Uterus (tissue), 3 donors: ENCODE measurements at regions not wholly inside any gene's neighbourhood (a gene's known extent, or its start where the extent isn't known, plus 50 kb on each side); places are given as distances from the start of the nearest gene placed in this dataset.

Source experiments
- DNase-seq, 2 donors: peaks; one replicate each; pipeline ENCODE4 v3.0.0-alpha.2; 2019 to 2020
- H3K27ac ChIP-seq, 2 donors: fragments of 200-600 bp; sonication (generic); 1 replicate in 1 of 2; 2 replicates in 1 of 2; pipeline ENCODE4 v1.5.1; 2016 to 2018
- H3K27me3 ChIP-seq, 2 donors: fragments of 200-600 bp; sonication (generic); one replicate each; pipeline ENCODE4 v1.5.1; 2018 to 2019; ENCODE audit warnings: control low read depth in 1 of 2
- H3K36me3 ChIP-seq, 2 donors: fragments of 200-600 bp; sonication (generic); one replicate each; pipeline ENCODE4 v1.5.1; 2019; ENCODE audit warnings: control low read depth in 1 of 2
- H3K4me1 ChIP-seq, 2 donors: fragments of 200-600 bp; sonication (generic); one replicate each; pipeline ENCODE4 v1.5.1; 2018 to 2019; ENCODE audit warnings: control low read depth in 1 of 2
- H3K4me3 ChIP-seq, 2 donors: fragments of 200-600 bp; sonication (generic); 1 replicate in 1 of 2; 2 replicates in 1 of 2; pipeline ENCODE4 v1.5.1; 2018 to 2019; ENCODE audit warnings: mild to moderate bottlenecking in 1 of 2
- H3K9me3 ChIP-seq, 2 donors: fragments of 200-600 bp; sonication (generic); one replicate each; pipeline ENCODE4 v1.5.1; 2019; ENCODE audit warnings: control low read depth in 1 of 2
- POLR2A ChIP-seq, 2 donors: fragments of 450-650 bp; IDR thresholded peaks; one replicate each; pipeline ENCODE4 v1.6.1; 2016; ENCODE audit warnings: antibody characterized with exemption in 2 of 2, mild to moderate bottlenecking in 1 of 2, moderate library complexity in 1 of 2
- intact Hi-C: fragments of 100-400 bp; cut with DNase I; formaldehyde crosslinking; loops from one replicate; pipeline ENCODE4 v1.15.1; 2023; ENCODE audit warnings: low total_unique reads
- TF ChIP-seq, protein P1 (sequence below), 4 experiments: fragments of 200-600 bp in 2 of 4; fragments of 450-650 bp in 2 of 4; sonication (generic) in 2 of 4; IDR thresholded peaks; one replicate each; pipeline ENCODE4 v1.5.1; 2016 to 2019; ENCODE audit warnings: antibody characterized with exemption in 4 of 4, mild to moderate bottlenecking in 2 of 4, moderate library complexity in 1 of 4
- donor health status: DM: yes; HTN: yes; CAD: no.

DNA sequence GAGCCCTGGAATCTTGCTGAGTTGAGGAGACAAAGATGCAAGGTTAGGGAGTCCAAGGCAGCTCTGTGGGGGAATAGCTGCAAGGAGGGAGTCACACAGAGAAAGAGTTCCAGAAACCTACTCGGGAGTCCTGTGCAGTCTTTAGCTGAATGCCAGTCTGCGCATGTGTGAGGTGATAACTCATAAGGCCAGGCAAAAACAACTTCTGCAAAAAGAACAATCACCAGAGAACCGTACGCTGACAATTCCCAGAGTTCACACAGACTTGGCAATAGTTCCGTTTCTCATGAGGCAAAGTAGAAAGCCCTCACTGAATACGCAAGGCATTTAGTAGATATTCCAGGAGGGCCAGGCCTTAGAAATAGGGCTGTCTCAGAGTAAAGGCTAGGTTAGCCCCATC, 135.2 kb upstream of the TAB2 start:
- no peak for TF ChIP-seq POLR2A (IDR thresholded peaks at IDR 0.05)
- TF ChIP-seq, protein P1, sequence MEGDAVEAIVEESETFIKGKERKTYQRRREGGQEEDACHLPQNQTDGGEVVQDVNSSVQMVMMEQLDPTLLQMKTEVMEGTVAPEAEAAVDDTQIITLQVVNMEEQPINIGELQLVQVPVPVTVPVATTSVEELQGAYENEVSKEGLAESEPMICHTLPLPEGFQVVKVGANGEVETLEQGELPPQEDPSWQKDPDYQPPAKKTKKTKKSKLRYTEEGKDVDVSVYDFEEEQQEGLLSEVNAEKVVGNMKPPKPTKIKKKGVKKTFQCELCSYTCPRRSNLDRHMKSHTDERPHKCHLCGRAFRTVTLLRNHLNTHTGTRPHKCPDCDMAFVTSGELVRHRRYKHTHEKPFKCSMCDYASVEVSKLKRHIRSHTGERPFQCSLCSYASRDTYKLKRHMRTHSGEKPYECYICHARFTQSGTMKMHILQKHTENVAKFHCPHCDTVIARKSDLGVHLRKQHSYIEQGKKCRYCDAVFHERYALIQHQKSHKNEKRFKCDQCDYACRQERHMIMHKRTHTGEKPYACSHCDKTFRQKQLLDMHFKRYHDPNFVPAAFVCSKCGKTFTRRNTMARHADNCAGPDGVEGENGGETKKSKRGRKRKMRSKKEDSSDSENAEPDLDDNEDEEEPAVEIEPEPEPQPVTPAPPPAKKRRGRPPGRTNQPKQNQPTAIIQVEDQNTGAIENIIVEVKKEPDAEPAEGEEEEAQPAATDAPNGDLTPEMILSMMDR (IDR thresholded peaks at IDR 0.05), result no peak
- Histone ChIP-seq H3K9me3 (no peaks in the 10 kb centered on the region), H3K4me1 (no peaks in the 10 kb centered on the region), H3K36me3 (no peaks in the 10 kb centered on the region), H3K27me3 (no peaks in the 10 kb centered on the region), H3K27ac (peak overlapping the region; percentile 21 to 33), H3K4me3 (no peak overlapping the region)
- peak; percentile 25 to 66 for DNase-seq
- intact Hi-C loops, result no loop called here

- Histone ChIP-seq H3K36me3 (no peaks in the 10 kb centered on the region), H3K4me3 (no peak overlapping the region), H3K4me1 (no peaks in the 10 kb centered on the region), H3K9me3 (no peaks in the 10 kb centered on the region), H3K27ac (no peak overlapping the region), H3K27me3 (no peaks in the 10 kb centered on the region)
- no peak for DNase-seq
- no peak for TF ChIP-seq POLR2A (IDR thresholded peaks at IDR 0.05)
- TF ChIP-seq, protein P1 (IDR thresholded peaks at IDR 0.05), result no peak
- intact Hi-C loops, result no loop called here
These were observed 133.0 kb upstream of the TAB2 start for GRCh38 chr6:149184523-149184922.

DNA sequence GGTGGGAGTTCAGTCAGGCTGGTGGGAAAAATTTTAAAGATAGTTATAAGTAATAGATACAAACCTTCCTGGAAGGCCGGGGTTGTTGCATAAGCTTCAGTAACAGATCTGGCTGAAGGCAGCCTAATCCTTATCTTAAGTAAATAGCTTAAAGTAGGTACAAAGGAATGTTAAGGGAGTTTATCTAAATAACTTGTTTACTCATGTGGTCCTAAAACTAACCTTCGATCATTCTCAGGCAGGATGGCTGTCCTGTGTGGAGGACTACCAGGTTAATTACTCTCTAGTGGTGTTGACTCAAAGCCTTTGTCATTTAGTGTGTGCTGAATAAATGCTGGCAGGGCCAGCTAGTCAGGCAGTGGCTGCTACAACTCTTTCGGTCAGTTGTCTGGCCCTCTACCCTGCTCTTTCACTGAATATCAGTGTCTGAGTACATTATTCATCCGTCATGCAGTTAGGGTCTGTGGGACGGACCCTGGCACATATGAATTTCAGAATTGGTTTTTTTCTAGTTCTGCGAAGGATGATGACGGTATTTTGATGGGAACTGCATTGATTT, 131.6 kb upstream of the TAB2 start:
- no peak overlapping the region for H3K27ac ChIP-seq

DNA sequence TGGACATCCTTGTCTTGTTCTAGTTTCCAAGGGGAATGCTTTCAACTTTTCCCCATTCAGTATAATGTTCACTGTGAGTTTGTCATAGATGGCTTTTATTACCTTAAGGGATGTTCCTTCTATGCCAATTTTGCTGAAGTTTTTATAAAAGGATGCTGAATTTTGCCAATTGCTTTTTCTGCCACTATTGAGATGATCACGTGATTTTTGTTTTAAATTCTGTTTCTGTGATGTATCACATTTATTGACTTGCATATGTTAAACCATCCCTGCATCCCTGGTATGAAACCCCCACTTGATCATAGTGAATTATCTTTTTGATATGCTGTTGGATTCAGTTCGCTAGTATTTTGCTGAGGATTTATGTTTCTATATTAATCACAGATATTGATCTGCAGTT, 130.6 kb upstream of the TAB2 start:
- Histone ChIP-seq H3K9me3 (no peaks in the 10 kb centered on the region), H3K27ac (no peak overlapping the region), H3K27me3 (no peaks in the 10 kb centered on the region), H3K4me1 (no peaks in the 10 kb centered on the region), H3K36me3 (no peaks in the 10 kb centered on the region), H3K4me3 (no peak overlapping the region)
- intact Hi-C loops, result no loop called here
- DNase-seq, result no peak
- TF ChIP-seq, protein P1 (IDR thresholded peaks at IDR 0.05), result no peak
- no peak for TF ChIP-seq POLR2A (IDR thresholded peaks at IDR 0.05)

More for the DNA sequence above, 131.6 kb upstream of the TAB2 start:
- H3K4me1 ChIP-seq, result no peaks in the 10 kb centered on the region
- intact Hi-C loops, result no loop called here
- DNase-seq, result no peak
- H3K9me3 ChIP-seq, result no peaks in the 10 kb centered on the region
- no peak overlapping the region for H3K4me3 ChIP-seq
- H3K27me3 ChIP-seq, result no peaks in the 10 kb centered on the region
- no peaks in the 10 kb centered on the region for H3K36me3 ChIP-seq
- TF ChIP-seq, protein P1 (IDR thresholded peaks at IDR 0.05), result no peak
- TF ChIP-seq POLR2A (IDR thresholded peaks at IDR 0.05), result no peak

GRCh38 chr6:149190224-149190831, 127.2 kb upstream of the TAB2 start:
- TF ChIP-seq POLR2A (IDR thresholded peaks at IDR 0.05), result no peak
- TF ChIP-seq, protein P1 (IDR thresholded peaks at IDR 0.05), result no peak
- DNase-seq, result no peak
- no peaks in the 10 kb centered on the region for H3K27me3 ChIP-seq

More at GRCh38 chr6:149190224-149190831, 127.2 kb upstream of the TAB2 start:
- Histone ChIP-seq H3K4me3 (no peak overlapping the region), H3K36me3 (no peaks in the 10 kb centered on the region), H3K27ac (no peak overlapping the region), H3K4me1 (no peaks in the 10 kb centered on the region), H3K9me3 (no peaks in the 10 kb centered on the region)
- intact Hi-C loops, result no loop called here
